Stimulated activated CD8-positive, alpha-beta memory T cell treated with anti-CD3 and anti-CD28 coated beads, Interleukin-4, amount 100 ng/mL, for 1 hour (primary cell): ENCODE measurements at regions not wholly inside any gene's neighbourhood (a gene's known extent, or its start where the extent isn't known, plus 50 kb on each side); places are given as distances from the start of the nearest gene placed in this dataset.

Source experiments
- DNase-seq, 2 donors: peaks; one replicate each; pipeline ENCODE4 v3.0.0-alpha.2; 2020; ENCODE audit warnings: low read depth in 2 of 2, low spot score in 1 of 2

DNA sequence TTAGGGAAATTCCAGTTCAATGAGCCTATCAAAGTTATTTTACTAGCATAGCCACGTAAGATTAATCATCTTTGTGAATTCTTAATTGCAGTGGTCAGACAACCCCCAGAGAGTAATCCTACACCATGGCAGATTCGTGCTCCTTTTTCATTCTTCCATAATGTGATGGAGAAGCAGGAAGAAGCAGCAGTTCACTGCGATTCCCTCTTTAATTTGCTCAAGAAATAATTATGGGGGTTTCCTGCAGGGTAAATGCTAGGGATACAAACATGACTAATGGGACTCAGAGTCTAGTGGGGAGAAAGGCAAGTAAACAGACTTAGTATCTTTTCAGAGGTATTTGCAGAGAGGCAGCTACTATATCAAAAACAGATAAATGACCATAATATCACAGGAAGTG is 175.8 kb upstream of the HNRNPA3 start:
- DNase-seq, result no peak

DNA sequence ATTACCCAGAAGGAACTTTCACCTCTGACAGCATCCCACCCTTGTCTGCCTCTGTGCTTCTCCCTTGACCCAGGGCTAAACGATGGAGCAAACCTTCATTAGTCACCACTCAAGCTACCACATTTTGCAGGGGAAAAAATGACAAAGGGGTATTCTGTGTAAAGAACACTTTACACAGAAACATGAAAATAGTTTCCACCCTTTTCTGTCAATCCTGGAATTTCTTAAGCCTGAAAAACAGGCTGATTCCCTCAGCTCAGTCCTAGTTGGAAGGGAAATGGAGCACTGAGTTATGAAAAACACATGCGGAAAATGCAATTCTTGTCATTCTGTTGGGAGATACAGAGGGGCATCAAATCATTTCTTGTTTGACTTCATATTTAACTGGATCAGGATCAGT is 175.0 kb upstream of the HNRNPA3 start:
- DNase-seq, result no peak

DNA sequence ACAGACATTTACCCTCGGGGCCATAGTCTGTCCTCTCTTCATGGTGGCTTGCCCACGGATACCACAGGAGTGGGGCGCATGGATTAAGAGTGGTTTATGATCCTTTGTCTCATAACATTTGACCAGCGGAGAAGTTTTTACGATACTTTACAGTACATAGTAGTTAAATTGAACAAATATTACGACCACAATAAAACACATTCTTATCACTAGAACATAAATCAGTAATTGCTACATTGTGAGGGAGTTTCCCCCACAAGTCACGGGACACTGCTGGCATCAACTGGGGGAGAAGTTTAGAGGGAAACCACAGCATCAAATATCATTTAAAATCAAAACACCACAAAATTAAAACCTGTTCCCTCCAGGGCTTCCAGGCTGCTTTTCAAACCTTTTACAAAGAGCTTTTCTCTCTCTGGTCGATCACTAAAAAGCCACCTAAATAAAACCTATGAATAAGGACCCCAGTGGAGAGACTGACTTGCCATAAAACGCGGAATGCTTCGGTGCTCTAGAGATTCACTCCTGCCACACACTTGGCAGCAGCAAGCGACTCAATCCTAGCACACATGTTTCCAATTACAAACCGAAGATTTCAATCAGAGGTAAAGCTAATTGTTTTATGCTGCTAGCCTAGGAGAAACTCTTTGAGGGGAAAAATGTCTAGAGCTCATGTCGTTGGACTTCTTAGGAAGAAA is 173.7 kb upstream of the HNRNPA3 start:
- no peak for DNase-seq

DNA sequence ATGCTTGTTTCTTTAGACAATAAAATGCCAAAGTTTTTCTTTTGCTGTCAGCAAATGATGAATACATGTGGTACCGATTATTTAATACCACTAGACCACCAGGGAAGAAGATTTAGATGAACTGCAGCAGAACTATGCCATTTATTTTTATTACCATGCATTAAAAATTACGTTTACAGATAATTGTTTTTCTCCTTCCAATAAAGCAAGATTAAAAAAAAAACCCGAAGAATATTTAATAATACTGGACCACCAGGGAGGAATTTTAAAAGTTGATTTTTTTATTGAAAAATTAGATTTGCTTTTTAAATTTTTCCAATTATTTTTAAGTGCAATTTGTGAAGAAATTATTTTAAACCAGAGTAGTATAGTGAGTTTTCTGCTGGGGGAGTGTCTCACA is 170.3 kb upstream of the HNRNPA3 start:
- DNase-seq, result no peak

DNA sequence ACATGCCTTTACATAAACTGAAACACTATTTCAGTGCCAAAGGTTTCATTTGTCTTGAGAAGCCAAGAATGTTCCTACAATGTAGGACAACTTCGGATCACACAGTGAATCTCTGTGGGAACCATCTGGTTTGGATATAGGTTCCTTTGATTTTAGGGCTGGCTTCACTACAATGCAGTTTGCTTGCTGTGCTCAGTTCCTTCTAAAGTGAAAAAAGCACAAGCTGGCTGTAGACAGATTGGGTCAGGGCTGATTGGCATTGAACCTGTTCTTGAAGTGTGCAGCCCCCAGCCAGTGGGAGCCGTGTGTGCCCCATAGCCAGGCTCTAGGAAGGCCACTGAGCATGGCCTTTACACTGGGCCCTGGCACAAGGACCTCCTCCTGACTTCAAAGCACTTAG is 167.9 kb upstream of the HNRNPA3 start:
- no peak for DNase-seq

DNA sequence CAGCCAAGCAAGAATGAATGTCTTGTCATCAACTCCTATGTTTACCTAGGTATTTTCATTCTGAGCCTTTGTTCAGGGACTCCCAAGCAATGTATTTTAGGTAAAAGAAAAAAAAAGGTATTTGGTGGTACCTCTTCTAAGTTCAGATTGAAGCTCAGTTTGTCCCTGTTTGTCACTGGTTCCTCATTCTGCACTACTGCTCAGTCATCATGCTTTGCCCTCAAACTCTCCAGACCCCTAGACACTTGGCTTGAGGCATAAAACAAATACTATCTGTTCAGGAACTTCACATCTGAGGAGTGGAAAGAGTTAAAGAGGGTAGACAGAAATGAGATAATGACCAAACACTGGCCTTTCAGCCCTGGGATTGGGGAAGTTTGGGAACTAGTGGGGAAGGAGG is 163.6 kb upstream of the HNRNPA3 start:
- DNase-seq, result no peak

DNA sequence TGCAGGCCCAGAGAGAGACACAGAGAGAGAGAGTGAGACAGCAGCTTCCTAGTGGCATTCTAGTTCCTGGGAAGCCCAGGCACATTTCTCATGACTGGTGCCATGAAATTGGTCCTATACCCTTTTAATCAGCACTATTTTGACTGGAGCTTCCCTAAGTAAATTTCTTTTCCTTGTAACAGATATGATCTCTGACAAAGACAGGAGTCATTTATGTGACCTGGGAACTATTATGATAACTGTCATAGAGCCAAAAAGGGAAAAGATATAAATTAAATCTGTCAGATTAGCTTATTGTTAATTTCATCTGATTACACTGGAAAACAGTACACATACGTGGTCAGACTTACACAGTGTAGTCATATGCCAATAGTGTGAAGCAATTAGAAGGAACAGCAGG is 161.3 kb upstream of the HNRNPA3 start:
- DNase-seq, result no peak

DNA sequence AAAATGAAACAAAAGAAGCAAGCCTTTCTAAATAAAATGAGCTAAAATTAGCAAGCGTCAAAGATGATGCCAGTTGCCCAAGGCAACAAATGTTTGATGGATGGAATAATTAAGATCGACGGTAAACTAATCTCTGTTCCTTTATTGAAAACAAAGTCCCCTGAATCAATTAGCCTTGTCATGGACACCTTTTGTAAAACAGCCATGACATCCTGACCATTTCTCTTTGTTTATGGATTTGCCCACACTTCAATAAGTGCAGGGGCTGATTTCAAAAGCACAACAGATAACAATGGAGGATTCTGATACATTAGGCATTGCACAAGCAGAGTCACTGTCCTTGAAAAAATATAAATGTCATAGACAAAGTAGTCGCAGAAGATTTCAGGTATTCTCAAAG is 160.1 kb upstream of the HNRNPA3 start:
- no peak for DNase-seq

DNA sequence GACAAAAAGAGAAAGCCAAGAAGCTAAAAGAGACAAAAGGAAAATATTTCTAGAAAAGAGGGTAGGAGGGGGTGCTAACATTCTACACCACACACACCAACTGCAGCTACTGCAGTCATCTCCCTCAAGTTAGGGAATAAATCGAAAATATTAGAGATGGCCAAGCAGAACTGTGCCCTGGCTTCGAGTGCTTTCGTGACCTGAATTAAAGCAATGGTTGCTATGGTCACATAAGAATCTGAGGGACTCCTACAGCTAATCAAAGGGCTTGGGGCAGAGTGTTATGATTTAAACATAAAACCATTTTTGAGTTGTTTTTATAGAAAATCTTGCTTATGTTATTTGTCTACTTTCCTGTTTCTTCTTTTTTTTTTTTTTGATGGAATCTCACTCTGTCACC is 159.6 kb upstream of the HNRNPA3 start:
- DNase-seq, result no peak

DNA sequence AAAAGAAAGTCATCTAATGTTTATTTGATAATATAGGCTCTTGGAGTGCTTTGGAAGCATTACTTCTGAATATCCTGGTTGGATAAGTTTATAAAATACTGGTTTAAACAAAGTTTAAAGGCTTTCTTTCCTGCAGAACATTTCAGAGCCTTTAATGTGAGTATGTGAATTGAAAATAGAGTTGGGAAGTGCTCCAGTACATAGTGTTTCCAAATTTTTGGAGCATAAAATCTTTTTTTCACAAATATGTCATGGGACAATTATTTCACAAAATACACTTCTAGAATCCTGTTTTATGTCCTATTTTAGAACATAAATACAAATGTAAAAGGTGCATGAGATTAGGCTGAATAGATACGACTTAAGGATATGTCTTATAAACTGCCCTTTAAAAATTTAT is 158.9 kb upstream of the HNRNPA3 start:
- DNase-seq, result no peak

DNA sequence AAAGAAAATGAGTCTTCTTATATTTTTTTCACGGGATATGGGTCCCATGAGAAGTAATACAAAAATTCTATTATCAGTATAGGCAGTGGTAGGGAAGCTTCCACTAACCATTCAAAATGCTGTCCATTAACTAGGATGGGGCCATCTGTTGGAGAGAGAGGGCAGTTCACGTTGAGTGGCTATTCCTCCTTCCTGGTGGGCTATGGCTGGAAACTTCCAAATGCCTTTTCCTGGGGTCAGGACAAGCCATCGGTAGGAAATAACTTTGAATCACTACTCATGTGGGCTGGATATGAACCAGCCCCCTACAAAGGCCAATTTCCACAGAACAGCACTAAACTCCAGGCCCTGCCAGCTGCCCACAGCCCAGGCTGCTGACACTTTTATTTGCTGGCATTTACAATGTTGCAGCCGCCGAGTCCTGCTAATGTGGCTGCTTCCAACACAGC is 156.1 kb upstream of the HNRNPA3 start:
- DNase-seq, result no peak

DNA sequence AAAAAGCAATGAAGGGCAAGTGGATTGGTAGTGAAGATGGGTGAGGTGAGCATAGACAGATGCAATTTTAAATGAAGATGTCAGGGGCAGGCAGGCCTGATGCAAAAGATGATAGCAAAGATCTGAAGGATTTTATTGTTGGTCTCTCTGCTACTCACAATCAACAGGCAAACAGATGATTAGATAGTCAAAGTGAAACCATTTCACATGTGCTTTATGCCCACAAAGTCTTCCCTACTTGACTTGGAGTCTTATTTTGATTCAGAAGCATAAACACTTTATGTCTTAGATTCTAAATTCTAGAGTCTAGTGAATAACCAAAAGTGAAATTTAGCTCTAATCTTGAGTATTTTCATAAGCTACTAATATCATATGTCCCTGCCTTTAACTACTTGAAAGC is 153.8 kb upstream of the HNRNPA3 start:
- no peak for DNase-seq

DNA sequence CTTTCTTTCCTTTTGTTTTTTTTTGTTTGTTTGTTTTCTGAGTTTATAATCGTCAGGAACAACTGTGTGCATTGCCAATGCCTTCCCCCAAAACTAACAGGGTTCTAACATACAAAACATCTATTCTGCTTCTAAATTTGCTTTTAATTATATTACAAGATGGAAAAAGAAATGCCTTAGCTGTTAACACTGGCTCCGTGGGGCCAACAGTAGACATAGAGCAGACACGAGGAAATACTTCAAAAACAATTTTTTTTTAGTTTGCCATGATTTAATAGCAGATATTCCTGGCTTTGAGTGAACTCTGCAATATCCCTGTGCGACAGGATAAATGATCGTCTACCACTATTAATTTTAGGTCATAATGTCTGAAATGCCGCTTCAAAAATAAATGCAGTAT is 153.3 kb upstream of the HNRNPA3 start:
- no peak for DNase-seq

DNA sequence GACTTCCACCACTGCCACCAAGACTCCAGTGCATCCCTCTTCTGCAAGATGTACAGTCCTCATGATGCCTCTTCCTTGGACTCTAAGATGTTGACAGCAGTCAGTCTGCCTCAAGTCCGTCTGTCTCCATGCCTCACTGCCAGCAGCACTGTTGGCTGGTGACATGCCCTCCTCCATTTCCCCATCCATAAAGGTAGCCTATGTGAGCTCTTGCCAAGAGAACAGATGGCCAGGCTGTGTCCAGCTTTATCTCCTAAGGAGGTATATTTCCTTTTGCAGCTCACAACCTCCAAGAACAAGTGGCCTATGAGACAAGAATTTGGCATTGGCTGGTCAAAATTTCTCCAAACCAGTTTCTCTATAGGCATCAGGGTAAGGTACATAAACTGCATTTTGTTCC is 149.3 kb upstream of the HNRNPA3 start:
- no peak for DNase-seq

DNA sequence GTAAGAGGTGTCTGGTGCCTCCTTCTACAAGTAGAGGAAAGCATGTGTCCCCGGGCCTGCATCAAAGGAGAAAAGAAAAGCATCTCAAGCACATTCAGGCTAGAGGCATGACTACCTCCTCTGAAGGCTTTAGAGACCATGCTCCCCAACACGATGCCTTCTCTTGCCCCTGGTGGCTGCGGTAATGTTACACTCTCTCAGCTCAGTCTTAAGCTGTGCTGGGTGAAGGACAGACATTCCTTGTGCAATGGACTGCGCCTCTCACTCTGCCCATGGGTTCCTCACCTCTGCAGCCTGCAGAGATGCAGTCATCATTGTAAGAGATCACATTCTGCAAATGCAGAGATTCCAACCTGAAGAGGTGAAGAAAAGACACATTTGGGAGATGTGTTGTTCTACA is 148.2 kb upstream of the HNRNPA3 start:
- no peak for DNase-seq

DNA sequence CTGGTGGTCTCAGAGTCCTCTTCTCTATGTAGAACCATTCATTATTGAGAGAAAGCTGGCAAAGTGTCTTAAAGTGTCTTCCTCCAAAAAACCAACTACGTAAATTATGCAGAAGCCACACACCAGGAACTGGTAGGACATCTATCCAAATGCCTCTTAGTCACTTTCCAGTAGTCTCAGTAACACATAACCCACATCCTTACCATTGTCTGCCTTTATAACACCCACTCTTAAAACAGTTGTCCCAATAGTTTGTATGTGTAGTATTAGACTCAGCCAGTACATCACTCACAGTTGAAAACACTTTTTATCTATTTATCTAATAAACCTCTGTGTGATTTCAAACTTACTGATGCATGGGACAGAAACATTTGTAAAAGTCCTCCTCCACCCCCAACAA is 143.6 kb upstream of the HNRNPA3 start:
- no peak for DNase-seq

DNA sequence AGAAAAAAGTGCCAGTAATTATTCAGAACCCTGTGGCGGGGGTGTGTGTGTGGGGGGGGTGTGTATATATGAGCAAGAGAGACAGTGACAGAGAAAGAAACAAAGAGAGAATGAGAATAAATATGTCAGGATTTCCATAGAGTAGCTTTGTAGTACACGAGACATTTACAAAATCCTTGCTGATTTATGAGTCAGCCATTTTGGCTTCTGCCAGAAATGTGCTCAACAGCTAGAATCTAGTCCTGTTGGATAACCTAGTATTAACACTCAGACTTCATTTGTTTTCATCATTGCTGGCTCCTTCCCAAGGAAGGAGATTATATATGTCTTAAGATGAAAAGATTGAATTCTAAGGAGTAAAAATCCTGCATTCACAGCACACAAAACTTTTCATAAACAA is 140.5 kb upstream of the HNRNPA3 start:
- DNase-seq, result no peak

DNA sequence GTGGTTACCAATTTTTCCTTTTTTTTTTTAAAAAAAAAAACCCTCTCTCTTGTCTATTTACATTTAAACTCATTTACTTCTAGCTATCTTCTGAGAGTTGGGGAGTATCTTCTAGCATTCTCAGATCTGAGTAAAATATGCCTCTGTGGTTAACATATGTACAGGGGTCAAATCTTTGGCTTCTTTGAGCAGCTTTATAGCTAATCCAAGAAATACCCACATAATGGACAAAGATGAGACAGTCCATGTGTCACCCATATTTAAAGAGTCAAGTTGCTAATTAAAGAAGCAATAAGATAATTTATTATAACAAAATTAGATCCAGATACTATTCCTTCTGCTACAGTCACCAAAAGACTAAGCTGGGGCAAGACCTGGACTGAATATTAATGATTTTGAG is 139.0 kb upstream of the HNRNPA3 start:
- DNase-seq, result no peak

DNA sequence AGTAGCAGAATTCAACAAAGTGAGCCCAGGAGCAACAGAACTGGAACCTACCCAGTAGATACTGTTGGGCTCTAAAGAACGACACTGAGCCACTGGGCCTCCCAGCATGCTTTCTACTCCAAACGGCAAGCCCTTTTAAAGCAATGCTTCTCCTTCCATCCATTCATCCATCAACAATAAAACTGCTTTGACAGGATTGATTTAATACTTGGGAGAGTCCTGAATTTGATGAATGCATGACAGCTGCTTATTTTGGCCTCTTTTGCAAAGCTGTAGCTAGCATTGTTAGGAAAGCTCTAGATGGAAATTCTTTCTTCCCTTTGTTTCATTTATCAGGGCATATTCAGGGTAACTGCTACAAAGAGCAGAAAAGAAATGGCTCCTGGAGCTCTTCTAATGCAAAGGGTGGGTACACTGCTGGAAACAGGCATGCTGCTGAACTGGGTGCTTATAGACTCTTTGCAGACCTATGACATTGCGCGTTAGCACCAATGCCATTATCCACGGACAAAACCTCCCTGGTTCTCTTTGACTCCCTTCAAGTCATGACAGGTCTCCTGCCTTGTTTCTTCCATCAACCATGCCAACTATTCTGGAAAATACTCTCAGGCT is 138.4 kb upstream of the HNRNPA3 start:
- DNase-seq, result no peak

DNA sequence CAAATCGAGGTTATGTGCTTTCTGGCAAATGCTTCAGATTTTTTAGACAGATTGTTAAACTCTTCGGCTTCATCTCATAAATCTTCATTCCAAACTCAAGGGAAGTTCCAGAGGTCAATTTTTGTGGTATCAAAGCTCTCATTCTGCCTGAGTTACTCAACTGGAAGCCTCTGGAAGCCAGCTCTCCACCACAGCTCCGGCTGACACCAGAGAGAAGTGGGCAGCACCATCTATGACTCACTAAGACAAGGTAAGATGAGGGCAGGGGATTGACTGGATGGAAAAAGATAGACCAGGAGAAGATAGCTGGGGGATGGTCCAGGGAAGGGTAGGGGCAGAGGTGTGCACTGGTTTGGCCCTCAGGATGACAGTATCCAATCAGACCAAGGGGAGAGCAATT is 137.3 kb upstream of the HNRNPA3 start:
- no peak for DNase-seq

DNA sequence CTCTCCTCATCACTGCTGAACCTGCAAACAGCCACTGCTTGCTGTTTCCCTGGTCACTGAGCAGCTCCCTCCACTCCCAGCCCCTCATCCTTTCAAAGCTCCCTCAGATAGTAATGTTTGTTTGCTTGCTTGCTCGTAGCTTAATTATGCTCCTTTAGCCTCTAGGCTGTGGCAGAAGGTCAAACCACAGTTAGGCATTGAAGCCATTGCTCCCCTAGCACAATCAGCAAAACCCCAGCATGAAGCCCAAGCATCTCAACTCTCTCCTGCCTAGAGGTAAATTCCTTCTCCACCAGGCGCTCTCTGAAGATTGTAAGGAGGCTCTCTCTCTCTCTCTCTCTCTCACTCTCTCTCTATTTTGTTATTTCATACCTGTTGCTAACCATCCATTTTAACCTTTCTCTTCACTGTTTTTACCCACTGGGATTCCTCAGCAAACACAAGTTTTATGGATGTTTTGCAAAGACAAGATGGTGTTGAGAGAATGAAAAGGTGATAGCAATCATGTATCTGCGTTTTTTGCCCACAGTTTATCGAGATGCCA is 135.9 kb upstream of the HNRNPA3 start:
- DNase-seq, result no peak

DNA sequence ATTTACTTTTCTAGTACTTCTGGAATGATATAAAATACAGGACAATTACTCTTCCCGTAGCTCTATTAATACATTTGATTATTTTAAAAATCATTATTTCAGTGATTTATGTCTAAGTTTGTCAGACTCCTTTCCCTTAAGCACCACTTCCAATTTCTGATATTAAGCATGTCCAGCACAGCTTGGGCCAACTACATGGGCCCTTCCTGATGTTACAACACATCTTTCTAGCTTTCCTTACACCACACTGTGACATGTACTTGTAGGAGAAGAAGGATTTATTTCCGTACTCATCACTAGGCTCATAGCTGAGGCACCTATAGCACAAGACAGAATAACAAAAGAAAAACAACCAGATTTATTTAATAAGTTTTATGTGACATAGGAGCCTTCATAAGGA is 134.8 kb upstream of the HNRNPA3 start:
- no peak for DNase-seq

DNA sequence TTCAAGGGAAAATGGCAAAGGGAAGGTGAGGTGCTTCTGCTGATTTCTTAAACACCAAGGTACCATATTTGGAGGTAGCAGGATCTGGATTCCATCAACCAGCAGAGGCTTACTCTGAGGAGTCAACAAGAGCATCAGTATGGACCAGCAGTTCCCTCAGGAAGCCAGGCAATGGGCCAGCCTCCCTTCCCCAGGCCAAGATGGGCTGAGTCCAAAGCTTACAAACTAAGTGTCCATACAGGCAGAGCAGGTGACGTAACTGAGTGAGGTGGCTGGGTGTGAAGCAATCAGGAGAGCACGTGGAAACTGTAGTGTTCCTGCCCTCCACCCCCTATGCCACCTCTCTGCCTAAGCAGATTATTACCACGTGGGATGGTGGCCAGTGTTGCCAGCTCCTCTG is 134.2 kb upstream of the HNRNPA3 start:
- DNase-seq, result no peak
